M059J (cell line): ENCODE measurements at regions not wholly inside any gene's neighbourhood (a gene's known extent, or its start where the extent isn't known, plus 50 kb on each side); places are given as distances from the start of the nearest gene placed in this dataset.
A peak's percentile ranks its signal among the peaks of the same experiment; 100 is the strongest.

Experiments
- DNase-seq: peaks from one replicate; pipeline ENCODE4 v3.0.0-alpha.2; 2012; ENCODE audit warnings: low read depth

GRCh38 chr10:111820471-111820870 lies 363.1 kb downstream of the GPAM start:
- no peak for DNase-seq

DNA sequence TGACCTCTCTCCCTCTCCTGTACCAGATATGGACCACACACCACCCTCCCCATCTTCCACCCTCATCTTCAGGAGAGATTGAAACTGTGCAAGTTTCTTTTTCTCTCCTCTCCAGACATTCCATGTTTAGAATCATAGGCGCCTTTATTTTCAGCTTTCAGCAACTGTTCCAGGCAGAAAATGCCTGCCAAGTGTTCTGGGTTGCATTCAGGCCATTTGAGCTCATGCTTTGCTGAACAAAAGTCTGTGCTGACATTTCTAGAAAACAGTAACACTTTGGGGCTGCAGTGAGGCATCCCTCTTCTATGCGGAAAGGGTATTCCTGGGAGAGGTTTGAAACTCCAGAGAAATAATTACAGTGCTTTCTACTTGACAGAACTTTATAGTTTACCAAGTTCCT lies 361.7 kb downstream of the GPAM start:
- no peak for DNase-seq

GRCh38 chr10:111822661-111823060 lies 360.9 kb downstream of the GPAM start:
- DNase-seq, result no peak

GRCh38 chr10:111824128-111824527 lies 359.4 kb downstream of the GPAM start:
- no peak for DNase-seq

DNA sequence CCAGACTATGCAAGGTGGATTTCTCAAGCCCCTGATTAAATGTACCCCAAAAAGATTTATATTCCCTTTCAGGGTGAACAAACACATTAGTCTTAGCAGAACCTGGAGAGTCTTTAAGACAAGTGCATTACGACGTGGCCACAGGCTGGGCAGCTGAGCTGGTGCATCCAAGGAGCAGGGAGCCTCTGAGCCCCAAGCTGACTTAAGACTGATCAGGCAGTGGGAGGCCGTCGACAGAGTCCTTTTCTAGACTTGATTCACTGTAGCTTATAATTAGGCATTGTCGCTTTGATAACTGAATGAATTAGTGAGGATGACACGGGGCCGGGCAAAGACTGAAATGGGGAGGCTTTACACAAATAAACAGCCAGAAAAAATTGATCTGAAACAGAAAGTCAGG lies 353.2 kb downstream of the GPAM start:
- DNase-seq, result no peak

DNA sequence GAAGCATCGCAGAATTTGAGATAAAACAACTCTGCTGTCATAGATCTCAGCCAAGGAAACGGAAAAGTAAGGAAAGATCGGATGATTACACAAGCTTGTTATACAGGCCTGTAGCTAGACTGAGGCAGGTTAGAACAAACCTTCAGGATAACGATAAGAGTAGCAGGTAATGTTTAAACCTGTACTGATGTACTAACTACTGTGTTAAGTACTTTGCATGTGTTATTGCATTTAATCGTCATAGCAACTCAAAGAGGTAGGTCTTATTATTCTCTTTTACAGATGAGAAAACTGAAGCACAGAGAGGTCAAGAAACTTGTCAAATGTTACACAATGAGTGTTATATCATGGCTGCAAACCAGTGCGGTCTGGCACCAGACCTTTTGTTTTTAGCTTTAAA lies 352.5 kb downstream of the GPAM start:
- DNase-seq, result no peak

GRCh38 chr10:111833251-111833650 lies 350.3 kb downstream of the GPAM start:
- no peak for DNase-seq

DNA sequence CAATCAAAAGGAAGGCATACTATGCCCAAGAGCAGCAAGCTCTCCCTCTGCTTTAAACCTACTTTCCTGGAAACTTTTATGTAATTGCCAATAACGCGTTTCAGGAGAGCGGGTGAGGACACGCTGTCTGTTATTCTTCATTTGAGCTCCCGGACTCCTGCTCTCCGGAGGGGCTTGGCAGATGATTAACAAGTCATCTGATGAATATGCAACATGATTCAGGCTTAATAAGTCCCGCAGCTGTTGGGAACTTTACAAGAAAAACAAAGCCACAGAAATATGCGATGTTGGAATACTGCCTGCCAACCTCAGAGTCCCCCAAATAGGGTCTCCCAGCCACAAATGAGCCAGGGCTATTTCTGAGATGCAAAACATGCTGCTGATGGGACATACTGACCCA lies 348.0 kb downstream of the GPAM start:
- DNase-seq, result peak; percentile 3

GRCh38 chr10:111836064-111836463 lies 347.5 kb downstream of the GPAM start:
- no peak for DNase-seq

GRCh38 chr10:111836571-111836970 lies 347.0 kb downstream of the GPAM start:
- no peak for DNase-seq

DNA sequence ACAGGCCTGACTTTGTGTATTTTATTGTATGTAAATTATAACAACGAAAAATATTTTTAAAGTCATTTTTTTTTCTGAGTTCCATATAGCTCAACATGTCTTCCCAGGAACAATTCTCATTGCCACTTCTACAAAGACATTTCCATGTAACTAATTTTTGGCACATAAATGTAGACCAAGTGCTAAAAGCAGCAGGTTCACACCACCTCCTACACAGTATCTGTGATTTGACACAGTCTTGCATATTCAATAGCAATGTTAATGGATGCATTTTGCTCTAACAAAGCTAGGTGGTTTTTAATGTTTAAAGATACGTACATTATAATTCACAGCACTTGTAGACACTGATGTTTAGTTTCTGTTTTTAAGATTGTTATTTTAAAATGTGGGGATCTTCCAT lies 346.5 kb downstream of the GPAM start:
- no peak for DNase-seq

DNA sequence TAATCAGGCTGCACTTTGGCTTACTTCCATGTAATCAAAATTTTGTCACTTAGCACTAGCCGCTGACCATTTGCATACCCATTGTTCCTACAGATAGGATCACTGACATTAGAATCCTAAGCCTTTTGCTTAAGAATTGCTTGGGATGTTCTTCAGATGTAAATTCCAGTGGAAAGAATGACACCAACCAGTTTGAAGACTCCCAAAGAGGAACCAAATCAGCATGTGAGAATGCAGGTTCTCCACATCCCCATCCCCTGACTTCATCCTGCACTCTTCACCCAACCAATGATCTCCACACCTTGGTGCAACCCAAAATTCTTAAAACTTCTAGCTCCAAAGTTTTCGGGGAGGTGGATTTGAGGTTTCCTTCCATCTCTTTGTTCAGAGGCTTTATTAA lies 345.6 kb downstream of the GPAM start:
- no peak for DNase-seq

- DNase-seq, result no peak
Observed at GRCh38 chr10:111840546-111840945, 343.0 kb downstream of the GPAM start.

- no peak for DNase-seq
Observed at GRCh38 chr10:111852801-111853200, 330.8 kb downstream of the GPAM start.

GRCh38 chr10:111856631-111857030 lies 326.9 kb downstream of the GPAM start:
- no peak for DNase-seq

DNA sequence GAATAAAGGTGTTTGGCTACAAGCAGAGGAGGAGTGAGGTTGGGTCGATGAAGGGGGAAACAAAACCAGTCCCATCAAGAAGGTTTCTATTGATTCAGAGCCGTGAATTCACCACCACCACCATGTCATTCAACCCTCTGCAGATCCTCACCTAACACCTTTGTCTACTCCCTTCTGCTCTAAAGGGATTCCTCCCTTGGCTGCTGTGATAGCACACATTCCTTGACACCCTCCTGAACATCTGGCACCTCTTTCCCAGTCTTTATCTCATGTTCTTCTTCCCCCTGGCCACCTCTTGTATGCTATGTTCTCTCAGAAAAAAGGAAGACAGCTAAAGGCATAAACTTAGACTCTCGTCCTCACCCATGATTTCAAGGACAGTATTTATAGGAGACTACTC lies 318.0 kb downstream of the GPAM start:
- no peak for DNase-seq

DNA sequence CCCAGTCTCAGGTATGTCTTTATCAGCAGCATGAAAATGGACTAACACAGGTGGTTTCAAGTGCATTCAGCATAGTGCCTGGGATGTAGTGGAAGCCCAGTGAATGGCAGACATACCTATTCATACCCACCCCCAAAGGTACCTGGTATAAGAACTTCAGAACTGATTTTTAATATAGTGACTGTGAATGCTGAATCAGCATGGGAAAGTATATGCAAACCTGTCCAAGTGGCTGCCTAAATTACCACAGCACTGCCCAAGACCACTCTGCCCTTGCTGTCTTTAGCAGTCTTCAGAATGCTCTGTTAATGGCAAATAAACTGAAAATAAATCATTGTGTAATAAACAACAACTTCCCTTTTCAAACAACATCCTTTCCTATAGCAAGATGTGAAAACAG lies 312.1 kb downstream of the GPAM start:
- DNase-seq, result no peak

DNA sequence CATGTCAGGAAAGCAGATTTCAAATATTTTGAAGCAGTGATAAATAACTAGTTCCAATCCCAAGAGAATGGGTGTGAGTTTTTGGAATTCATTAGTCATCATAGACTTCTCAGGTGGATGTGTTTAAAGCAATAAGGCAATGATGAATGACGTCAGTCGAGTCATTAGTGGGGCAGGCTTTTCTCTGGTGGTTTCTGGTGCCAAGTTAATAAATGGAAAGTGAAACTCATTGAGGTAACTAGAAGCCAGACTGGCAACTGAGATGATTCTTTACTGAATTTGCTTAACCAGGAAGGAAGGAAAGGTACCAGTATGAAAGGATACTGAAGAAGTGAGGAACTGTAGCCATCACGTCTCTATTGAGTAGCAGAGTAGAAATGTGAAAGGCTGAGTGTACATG lies 311.0 kb downstream of the GPAM start:
- DNase-seq, result peak; percentile 11

GRCh38 chr10:111873041-111873440 lies 310.5 kb downstream of the GPAM start:
- DNase-seq, result no peak

- no peak for DNase-seq
Observed at GRCh38 chr10:111873621-111874135, 309.9 kb downstream of the GPAM start.

GRCh38 chr10:111874576-111874975 lies 309.0 kb downstream of the GPAM start:
- DNase-seq, result peak; percentile 2

DNA sequence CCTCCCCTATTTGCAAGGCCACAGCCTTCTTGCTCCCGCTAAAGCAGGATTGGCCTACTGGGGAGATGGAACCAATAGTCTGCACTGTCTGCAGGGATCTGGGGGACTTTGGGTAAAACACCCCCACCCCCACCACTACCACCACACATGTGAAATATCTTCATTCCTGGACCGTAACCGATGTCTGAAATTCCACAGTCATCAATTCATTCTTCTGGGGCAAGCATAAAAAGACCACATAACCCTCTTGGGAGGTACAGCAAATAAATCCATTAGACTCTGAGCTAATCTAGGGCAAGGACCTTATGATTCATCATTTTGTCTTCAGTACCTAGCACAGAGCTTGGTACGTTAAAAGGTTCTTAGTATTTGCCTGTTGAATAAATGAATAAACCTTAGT lies 307.8 kb downstream of the GPAM start:
- DNase-seq, result no peak

DNA sequence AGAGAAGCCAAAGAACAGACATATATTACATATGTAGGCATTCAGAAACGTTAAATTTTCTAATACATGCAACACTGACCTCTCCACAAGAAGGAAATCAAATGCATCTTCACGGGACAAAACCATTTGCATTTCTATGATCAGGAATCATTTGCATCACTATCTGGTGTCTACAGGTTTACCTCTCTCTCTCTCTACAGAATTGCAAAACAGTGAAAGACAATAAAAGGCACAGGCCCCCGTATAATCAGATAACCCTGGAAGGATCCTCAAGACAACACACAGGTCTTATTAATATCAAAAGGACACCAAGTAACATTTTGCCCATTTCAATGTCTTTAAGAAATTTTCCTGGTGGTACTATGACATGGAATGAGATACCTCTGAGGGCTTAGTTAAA lies 306.3 kb downstream of the GPAM start:
- DNase-seq, result no peak

DNA sequence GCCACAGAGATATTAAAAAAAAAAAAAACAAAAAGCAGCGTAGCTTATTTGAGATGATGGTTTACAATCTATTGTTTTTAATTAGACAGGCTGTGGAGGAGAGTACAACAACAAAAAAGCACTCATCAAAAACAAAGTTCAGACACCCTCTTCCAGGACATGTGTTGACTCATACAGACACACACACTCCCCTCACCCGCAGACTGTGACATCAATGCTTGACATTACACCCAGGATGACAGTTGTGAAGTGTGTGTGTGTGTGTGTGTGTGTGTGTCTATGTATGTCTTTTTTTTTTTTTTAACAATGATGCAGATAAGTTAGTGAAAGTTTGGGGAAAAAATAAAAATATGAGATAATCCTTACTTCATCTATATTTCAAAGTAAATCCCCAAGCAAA lies 303.6 kb downstream of the GPAM start:
- no peak for DNase-seq

- no peak for DNase-seq
Observed at GRCh38 chr10:111885046-111885445, 298.5 kb downstream of the GPAM start.
